ENCODE measurements at regions not wholly inside any gene's neighbourhood (a gene's known extent, or its start where the extent isn't known, plus 50 kb on each side); places are given as distances from the start of the nearest gene placed in this dataset.
A peak's percentile ranks its signal among the peaks of the same experiment; 100 is the strongest.

DNA sequence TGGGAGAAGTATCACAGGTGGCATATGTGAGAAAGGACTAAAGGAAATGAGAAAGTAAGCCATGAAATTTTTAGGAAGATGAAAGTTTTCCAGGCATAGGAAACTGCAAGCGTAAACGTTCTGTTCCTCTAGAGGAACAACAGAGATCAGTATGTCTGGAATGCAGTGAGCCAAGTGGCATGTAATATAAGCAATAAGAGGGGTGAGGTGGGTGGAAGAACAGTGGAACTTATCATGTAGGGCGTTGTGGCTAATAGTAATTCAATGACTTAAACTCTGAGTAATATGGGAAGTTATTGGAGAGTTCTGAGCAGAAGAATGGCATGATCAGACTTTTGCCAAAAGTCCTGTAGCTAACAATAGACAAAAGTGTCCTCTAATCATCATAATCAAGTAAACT lies 902.9 kb downstream of the EPHA3 start:
- H3K23me2 ChIP-seq (ENCODE audit: low read depth, low read length): no peaks in the 10 kb centered on the region
- no peak overlapping the region for H3K23ac ChIP-seq (ENCODE audit: insufficient read length)
- H3K4me1 ChIP-seq (replicated peaks in 1 of 4; ENCODE audit: control insufficient read depth in 3 of 4, insufficient read depth in 4 of 4, low read length in 3 of 4): no peaks in the 10 kb centered on the region
- H3K27me3 ChIP-seq (replicated peaks in 1 of 4; ENCODE audit: control insufficient read depth in 3 of 4, extremely low read depth in 1 of 4, insufficient read depth in 3 of 4, low read length in 3 of 4): no peaks in the 10 kb centered on the region
- H2AFZ ChIP-seq (ENCODE audit: low read length): no peak overlapping the region
- no peak overlapping the region for H3K4me3 ChIP-seq (ENCODE audit: extremely low read depth in 1 of 4, insufficient read depth in 2 of 4, low read depth in 3 of 4, low read length in 4 of 4)
- H3K56ac ChIP-seq (replicated peaks; ENCODE audit: insufficient read length, low read depth, low read length): no peak overlapping the region
- H4K20me1 ChIP-seq (replicated peaks in 1 of 2; ENCODE audit: control insufficient read depth in 1 of 2, insufficient read depth in 2 of 2, low read length in 2 of 2): no peaks in the 10 kb centered on the region
- H2BK20ac ChIP-seq (ENCODE audit: low read length): no peak overlapping the region
- no peak overlapping the region for H2AK5ac ChIP-seq (ENCODE audit: low read depth, low read length)
- no peak overlapping the region for H2BK120ac ChIP-seq (replicated peaks; ENCODE audit: low read depth, low read length)
- H3K4ac ChIP-seq (replicated peaks; ENCODE audit: insufficient read length, low read depth, low read length): no peak overlapping the region
- no peak overlapping the region for H3K9ac ChIP-seq (replicated peaks in 1 of 4; ENCODE audit: extremely low read depth in 1 of 4, low read depth in 3 of 4, low read length in 3 of 4)
- no peak overlapping the region for H4K91ac ChIP-seq (replicated peaks; ENCODE audit: insufficient read length, low read length)
- H3K18ac ChIP-seq (ENCODE audit: extremely low read depth, low read length): no peak overlapping the region
- FAIRE-seq (no peak), DNase-seq (ENCODE audit: low read depth in 1 of 2, low spot score in 2 of 2) (no peak)
- TF ChIP-seq EP300 (IDR thresholded peaks at IDR 0.05; ENCODE audit: borderline replicate concordance in 1 of 2, low read depth in 2 of 2, low read length in 2 of 2) (no peak), TEAD4 (IDR thresholded peaks at IDR 0.05; ENCODE audit: low read depth, low read length) (peak; percentile 70; the same call in 1 of the 2 replicates)
- TF ChIP-seq, protein P1, sequence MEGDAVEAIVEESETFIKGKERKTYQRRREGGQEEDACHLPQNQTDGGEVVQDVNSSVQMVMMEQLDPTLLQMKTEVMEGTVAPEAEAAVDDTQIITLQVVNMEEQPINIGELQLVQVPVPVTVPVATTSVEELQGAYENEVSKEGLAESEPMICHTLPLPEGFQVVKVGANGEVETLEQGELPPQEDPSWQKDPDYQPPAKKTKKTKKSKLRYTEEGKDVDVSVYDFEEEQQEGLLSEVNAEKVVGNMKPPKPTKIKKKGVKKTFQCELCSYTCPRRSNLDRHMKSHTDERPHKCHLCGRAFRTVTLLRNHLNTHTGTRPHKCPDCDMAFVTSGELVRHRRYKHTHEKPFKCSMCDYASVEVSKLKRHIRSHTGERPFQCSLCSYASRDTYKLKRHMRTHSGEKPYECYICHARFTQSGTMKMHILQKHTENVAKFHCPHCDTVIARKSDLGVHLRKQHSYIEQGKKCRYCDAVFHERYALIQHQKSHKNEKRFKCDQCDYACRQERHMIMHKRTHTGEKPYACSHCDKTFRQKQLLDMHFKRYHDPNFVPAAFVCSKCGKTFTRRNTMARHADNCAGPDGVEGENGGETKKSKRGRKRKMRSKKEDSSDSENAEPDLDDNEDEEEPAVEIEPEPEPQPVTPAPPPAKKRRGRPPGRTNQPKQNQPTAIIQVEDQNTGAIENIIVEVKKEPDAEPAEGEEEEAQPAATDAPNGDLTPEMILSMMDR (IDR thresholded peaks at IDR 0.05; ENCODE audit: control extremely low read depth in 1 of 3, insufficient read depth in 1 of 3, low read depth in 1 of 3, low read length in 3 of 3): no peak
- TF ChIP-seq, protein P2, sequence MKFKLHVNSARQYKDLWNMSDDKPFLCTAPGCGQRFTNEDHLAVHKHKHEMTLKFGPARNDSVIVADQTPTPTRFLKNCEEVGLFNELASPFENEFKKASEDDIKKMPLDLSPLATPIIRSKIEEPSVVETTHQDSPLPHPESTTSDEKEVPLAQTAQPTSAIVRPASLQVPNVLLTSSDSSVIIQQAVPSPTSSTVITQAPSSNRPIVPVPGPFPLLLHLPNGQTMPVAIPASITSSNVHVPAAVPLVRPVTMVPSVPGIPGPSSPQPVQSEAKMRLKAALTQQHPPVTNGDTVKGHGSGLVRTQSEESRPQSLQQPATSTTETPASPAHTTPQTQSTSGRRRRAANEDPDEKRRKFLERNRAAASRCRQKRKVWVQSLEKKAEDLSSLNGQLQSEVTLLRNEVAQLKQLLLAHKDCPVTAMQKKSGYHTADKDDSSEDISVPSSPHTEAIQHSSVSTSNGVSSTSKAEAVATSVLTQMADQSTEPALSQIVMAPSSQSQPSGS (IDR thresholded peaks at IDR 0.05; ENCODE audit: low read length): no peak
- POLR2A ChIA-PET (ENCODE audit: partially characterized antibody): no interaction called here
- no peak overlapping the region for H3K14ac ChIP-seq (ENCODE audit: insufficient read length)
- H2BK15ac ChIP-seq (ENCODE audit: low read length): no peak overlapping the region
- H3K79me2 ChIP-seq (ENCODE audit: control insufficient read depth in 1 of 2, insufficient read depth in 2 of 2, low read length in 2 of 2): no peaks in the 10 kb centered on the region
- no peak overlapping the region for H4K5ac ChIP-seq (ENCODE audit: insufficient read length, low read depth, low read length)
- H3K79me1 ChIP-seq (ENCODE audit: low read depth, low read length): no peaks in the 10 kb centered on the region
- H2BK5ac ChIP-seq (ENCODE audit: low read depth, low read length): no peak overlapping the region
- H3K27ac ChIP-seq (ENCODE audit: low read depth, low read length): no peak overlapping the region
- no peaks in the 10 kb centered on the region for H3K36me3 ChIP-seq (ENCODE audit: control insufficient read depth in 2 of 4, insufficient read depth in 4 of 4, low read length in 3 of 4)
- H3K9me3 ChIP-seq (ENCODE audit: insufficient read depth in 2 of 2, low read depth in 1 of 2, low read length in 1 of 2): no peaks in the 10 kb centered on the region; a peak in 1 of 4 replicates
- no peak overlapping the region for H4K8ac ChIP-seq (ENCODE audit: extremely low read depth, insufficient read depth, low read length)
- H3K4me2 ChIP-seq (ENCODE audit: insufficient read depth in 1 of 2, low read depth in 2 of 2, low read length in 2 of 2): no peak overlapping the region
- 48% methylated on average over 3 of the region's 3 CpGs; no CpG with 5 or more reads in 1 of the 2 experiments for WGBS, 2 experiments (ENCODE audit: extremely low coverage in 1 of 2, insufficient coverage in 1 of 2, insufficient read length in 1 of 2, insufficient replicate concordance in 2 of 2, low coverage in 1 of 2, low lambda C conversion rate in 2 of 2, missing lambda C conversion rate in 1 of 2)
- CTCF ChIA-PET (ENCODE audit: partially characterized antibody): interaction anchor here (1.3 kb wide), 1 partner anchor 82 kb away, joined by 3 read pairs; no protein-coding TSS in a partner anchor
- no peak overlapping the region for H2BK12ac ChIP-seq (ENCODE audit: low read depth, low read length)

Data from H1 (cell line).